ENCODE measurements at regions not wholly inside any gene's neighbourhood (a gene's known extent, or its start where the extent isn't known, plus 50 kb on each side); places are given as distances from the start of the nearest gene placed in this dataset.

DNA sequence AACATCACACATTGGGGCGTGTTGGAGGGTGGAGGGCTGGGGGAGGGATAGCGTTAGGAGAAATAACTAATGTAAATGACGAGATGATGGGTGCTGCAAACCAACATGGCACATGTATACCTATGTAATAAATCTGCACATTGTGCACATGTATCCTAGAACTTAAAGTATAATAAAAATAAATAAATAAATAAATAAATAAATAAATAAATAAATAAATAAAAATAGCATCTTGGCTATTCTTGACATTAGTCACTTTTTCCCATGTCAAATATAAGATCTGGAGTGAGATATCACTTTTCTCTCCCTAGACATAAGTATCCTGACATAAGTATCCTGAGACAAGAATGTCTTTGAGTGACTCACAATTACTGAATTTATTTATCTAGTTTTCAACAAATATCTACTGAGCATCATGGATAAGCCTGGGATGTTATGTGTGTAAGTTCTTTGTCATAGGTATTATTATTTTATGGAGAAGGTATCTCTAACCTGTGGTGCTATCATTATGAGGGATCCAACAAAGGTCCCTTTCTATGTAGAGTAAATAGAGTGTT, 691.3 kb downstream of the SORCS1 start:
- DNase-seq (ENCODE audit: low read depth in 2 of 3, low spot score in 2 of 3) = no peak

GRCh38 chr10:106467506-106467905, 697.0 kb downstream of the SORCS1 start:
- DNase-seq (ENCODE audit: low read depth in 2 of 3, low spot score in 2 of 3) = no peak

GRCh38 chr10:106457522-106457921, 707.0 kb downstream of the SORCS1 start:
- DNase-seq (ENCODE audit: low read depth in 2 of 3, low spot score in 2 of 3) = no peak

DNA sequence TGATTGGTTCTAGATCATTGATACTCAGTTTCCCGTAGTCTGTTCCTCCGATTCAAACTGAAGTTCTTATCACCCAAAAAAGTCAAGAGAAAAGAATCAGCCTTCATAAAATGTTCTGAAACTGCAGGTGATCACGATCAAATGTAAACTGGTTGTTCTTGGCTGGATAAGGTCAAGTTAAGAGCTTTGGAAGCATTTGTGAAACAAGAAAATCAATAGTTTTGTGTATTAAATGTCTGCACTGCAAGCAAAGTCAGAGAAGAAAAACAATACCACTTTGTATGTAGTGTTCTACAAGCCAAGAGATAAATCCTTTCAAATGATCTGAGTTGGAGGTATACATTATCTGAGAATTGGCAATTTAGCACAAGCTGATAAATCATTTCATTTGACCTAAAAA, 710.3 kb downstream of the SORCS1 start:
- no peak for DNase-seq (ENCODE audit: low read depth in 2 of 3, low spot score in 2 of 3)

GRCh38 chr10:106450966-106451365, 713.5 kb downstream of the SORCS1 start:
- no peak for DNase-seq (ENCODE audit: low read depth in 2 of 3, low spot score in 2 of 3)

DNA sequence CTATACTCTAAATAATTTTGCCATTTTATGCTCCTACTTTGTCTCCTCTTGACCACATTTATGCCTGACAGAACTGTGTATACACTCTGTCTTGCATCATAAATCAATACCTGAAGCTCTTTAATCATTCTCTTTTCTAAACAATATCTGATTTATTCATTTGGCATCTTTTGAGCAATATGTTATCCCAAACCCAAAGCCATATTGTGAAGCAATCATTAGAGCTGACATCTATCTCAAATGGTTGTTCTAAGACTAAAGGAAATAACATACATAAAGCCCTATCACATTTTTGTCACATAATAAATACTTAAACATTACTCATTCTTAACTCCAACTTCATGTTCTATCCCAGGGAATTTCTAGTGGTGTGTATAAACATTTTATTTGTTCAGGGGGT, 717.6 kb downstream of the SORCS1 start:
- DNase-seq (ENCODE audit: low read depth in 2 of 3, low spot score in 2 of 3) = no peak

GRCh38 chr10:106442223-106442622, 722.3 kb downstream of the SORCS1 start:
- no peak for DNase-seq (ENCODE audit: low read depth in 2 of 3, low spot score in 2 of 3)

DNA sequence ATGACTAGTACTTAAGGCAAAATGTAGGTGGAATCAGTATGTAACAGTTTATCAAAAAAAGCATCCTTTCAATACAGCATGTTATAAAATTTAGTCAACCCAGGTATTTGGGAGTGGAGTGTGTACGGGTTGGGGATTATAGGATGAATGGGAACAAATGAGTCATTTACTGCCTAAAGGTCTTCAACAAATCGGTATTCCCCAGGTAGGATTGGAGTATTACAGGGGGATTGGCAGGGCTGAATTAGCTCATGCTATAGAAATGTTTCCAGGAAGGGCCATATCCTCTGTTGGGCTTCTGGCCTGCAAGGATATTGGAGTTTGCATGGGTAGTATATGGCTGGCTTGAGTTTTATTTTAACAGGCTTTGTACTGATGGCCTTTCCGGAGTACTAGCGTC, 723.7 kb downstream of the SORCS1 start:
- DNase-seq (ENCODE audit: low read depth in 2 of 3, low spot score in 2 of 3) = no peak

- no peak for DNase-seq (ENCODE audit: low read depth in 2 of 3, low spot score in 2 of 3)
Measured at GRCh38 chr10:106440355-106440754, 724.2 kb downstream of the SORCS1 start.

GRCh38 chr10:106439366-106439765, 725.1 kb downstream of the SORCS1 start:
- DNase-seq (ENCODE audit: low read depth in 2 of 3, low spot score in 2 of 3) = no peak

- DNase-seq (ENCODE audit: low read depth in 2 of 3, low spot score in 2 of 3) = no peak
Measured at GRCh38 chr10:106438386-106438785, 726.1 kb downstream of the SORCS1 start.

- DNase-seq (ENCODE audit: low read depth in 2 of 3, low spot score in 2 of 3) = no peak
Measured at GRCh38 chr10:106436123-106436715, 728.3 kb downstream of the SORCS1 start.

- no peak for DNase-seq (ENCODE audit: low read depth in 2 of 3, low spot score in 2 of 3)
Measured at GRCh38 chr10:106435081-106435480, 729.4 kb downstream of the SORCS1 start.

GRCh38 chr10:106424981-106425380, 739.5 kb downstream of the SORCS1 start:
- DNase-seq (ENCODE audit: low read depth in 2 of 3, low spot score in 2 of 3) = no peak

- no peak for DNase-seq (ENCODE audit: low read depth in 2 of 3, low spot score in 2 of 3)
Measured at GRCh38 chr10:106424054-106424453, 740.5 kb downstream of the SORCS1 start.

DNA sequence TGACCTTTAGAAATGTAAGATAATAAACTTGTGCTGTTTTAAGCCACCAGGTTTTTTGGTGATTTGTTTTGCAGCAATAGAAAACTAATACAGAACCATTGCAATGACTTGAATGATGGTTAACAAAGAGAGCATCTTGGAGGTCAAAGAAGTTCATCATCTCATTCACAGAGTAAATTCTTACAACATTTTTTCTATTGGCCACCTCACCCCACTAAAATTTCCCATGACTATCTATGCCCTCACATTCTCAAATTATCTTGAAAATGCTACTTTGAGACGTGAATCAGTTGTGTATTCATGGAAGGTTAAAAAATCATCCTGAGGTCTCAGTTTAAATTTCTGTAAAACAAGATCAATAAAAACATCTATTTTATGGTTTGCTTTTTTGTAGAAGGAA, 754.2 kb downstream of the SORCS1 start:
- DNase-seq (ENCODE audit: low read depth in 2 of 3, low spot score in 2 of 3) = no peak

DNA sequence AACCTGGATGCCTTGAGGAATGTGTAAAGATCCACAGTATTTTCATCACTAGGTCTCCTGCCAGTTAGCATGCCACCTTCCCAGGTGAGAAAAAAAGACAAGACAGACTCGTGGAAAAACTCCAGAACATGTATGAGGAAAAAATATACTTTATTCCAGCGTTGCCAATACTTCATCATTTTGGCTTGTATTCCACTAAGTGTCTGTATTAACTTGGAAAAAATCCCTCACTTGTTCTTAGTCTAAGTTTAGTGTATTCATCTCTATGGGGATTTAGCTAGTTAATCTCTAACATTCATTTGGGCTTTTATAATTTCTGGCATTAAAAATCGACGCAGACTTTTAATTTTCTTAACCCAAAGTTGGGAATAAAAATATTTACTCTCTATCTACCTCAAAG, 759.4 kb downstream of the SORCS1 start:
- DNase-seq (ENCODE audit: low read depth in 2 of 3, low spot score in 2 of 3) = no peak

DNA sequence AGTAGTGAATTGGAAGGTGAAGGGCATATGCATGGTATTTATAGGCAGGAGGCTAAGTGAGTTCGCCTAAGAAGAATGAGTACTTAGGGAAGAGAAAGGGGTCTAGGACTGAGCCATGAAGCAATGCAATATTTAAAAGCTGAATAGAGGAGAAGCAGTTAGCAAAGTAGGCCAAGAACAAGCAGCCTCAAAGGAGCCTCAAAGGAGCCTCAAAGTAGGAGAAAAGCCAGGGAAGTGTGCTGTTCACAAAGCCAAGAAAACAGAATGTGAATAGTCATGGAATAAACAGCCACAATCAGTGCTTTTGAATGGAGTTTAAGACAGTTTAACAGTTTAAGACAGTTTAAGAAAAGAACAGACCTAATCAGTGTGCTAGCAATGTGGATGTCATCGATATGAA, 762.0 kb downstream of the SORCS1 start:
- no peak for DNase-seq (ENCODE audit: low read depth in 2 of 3, low spot score in 2 of 3)

- no peak for DNase-seq (ENCODE audit: low read depth in 2 of 3, low spot score in 2 of 3)
Measured at GRCh38 chr10:106401967-106402366, 762.5 kb downstream of the SORCS1 start.

GRCh38 chr10:106401161-106401560, 763.3 kb downstream of the SORCS1 start:
- DNase-seq (ENCODE audit: low read depth in 2 of 3, low spot score in 2 of 3) = no peak

- DNase-seq (ENCODE audit: low read depth in 2 of 3, low spot score in 2 of 3) = no peak
Measured at GRCh38 chr10:106399112-106399511, 765.4 kb downstream of the SORCS1 start.

GRCh38 chr10:106396192-106396591, 768.3 kb downstream of the SORCS1 start:
- DNase-seq (ENCODE audit: low read depth in 2 of 3, low spot score in 2 of 3) = no peak
